Stomach (tissue), 8 donors: ENCODE measurements at regions not wholly inside any gene's neighbourhood (a gene's known extent, or its start where the extent isn't known, plus 50 kb on each side); places are given as distances from the start of the nearest gene placed in this dataset.

Experiments used
- DNase-seq, 2 donors: peaks; one replicate each; pipeline versions ENCODE4 v3.0.0 to v3.0.0-alpha.2; 2013 to 2019
- H3K27ac ChIP-seq, 5 donors: fragments of 200-600 bp in 4 of 5; sonication (generic) in 4 of 5; one replicate each; pipeline ENCODE4 v1.5.1; 2013 to 2019; ENCODE audit warnings: mild to moderate bottlenecking in 1 of 5, moderate library complexity in 1 of 5
- H3K27me3 ChIP-seq, 3 donors: fragments of 200-600 bp; sonication (generic); one replicate each; pipeline ENCODE4 v1.5.1; 2017 to 2019; ENCODE audit warnings: mixed run types in 1 of 3
- H3K36me3 ChIP-seq, 4 donors: fragments of 200-600 bp; sonication (generic); 1 replicate in 3 of 4; 2 replicates in 1 of 4; pipeline ENCODE4 v1.5.1; 2016 to 2019
- H3K4me1 ChIP-seq, 4 donors: fragments of 200-600 bp; sonication (generic); one replicate each; pipeline ENCODE4 v1.5.1; 2016 to 2019
- H3K4me3 ChIP-seq, 4 donors: fragments of 200-600 bp; sonication (generic) in 3 of 4; one replicate each; pipeline ENCODE4 v1.5.1; 2016 to 2019; ENCODE audit warnings: mild to moderate bottlenecking in 1 of 4
- H3K9me3 ChIP-seq, 4 donors: fragments of 200-600 bp; sonication (generic); one replicate each; pipeline ENCODE4 v1.5.1; 2016 to 2019
- EP300 ChIP-seq: sonication (generic); formaldehyde crosslinking; IDR thresholded peaks from one replicate; pipeline ENCODE4 v1.6.1; 2017; ENCODE audit warnings: antibody characterized with exemption
- POLR2A ChIP-seq, 4 donors: fragments of 450-650 bp; IDR thresholded peaks; one replicate each; pipeline ENCODE4 v1.6.1; 2016; ENCODE audit warnings: antibody characterized with exemption in 4 of 4, control low read depth in 2 of 4, mild to moderate bottlenecking in 1 of 4, moderate library complexity in 1 of 4
- POLR2AphosphoS5 ChIP-seq, 3 donors: sonication (generic); formaldehyde crosslinking; IDR thresholded peaks; one replicate each; pipeline ENCODE4 v1.6.1; 2016; ENCODE audit warnings: antibody characterized with exemption in 3 of 3
- WGBS, 5 donors: extraction: QIAGEN DNeasy Blood & Tissue Kit in 3 of 5; methylation state at CpG; one replicate each; pipeline versions ENCODE4 v1.1.5 to v1.1.7; 2013 to 2018; 5-methylcytosine and 5-hydroxymethylcytosine counted together
- intact Hi-C: fragments of 100-400 bp; cut with DNase I; formaldehyde crosslinking; loops from one replicate; pipeline ENCODE4 v1.15.1; 2023; ENCODE audit warnings: low total_unique reads
- TF ChIP-seq, protein P1 (sequence below), 7 experiments: fragments of 450-650 bp in 4 of 7; fragments of 200-600 bp in 3 of 7; sonication (generic) in 3 of 7; IDR thresholded peaks; one replicate each; pipeline ENCODE4 v1.5.1; 2016 to 2019; ENCODE audit warnings: antibody characterized with exemption in 7 of 7, control low read depth in 2 of 7, mild to moderate bottlenecking in 1 of 7
- donor health status: healthy with polysubstance abuse.
- donor health status: Bipolar disorder and iron deficiency.
- donor health status: healthy.

- no peak overlapping the region for H3K27ac ChIP-seq
- no peaks in the 10 kb centered on the region for H3K36me3 ChIP-seq
- H3K4me3 ChIP-seq = no peak overlapping the region
- no peaks in the 10 kb centered on the region for H3K27me3 ChIP-seq
- no peak for DNase-seq
- 91 to 100% (median 97%) methylated on average over 12 of the region's 12 CpGs for WGBS, 5 donors
- intact Hi-C loops = no loop called here
- H3K9me3 ChIP-seq = no peaks in the 10 kb centered on the region
- TF ChIP-seq EP300 = no peak
- TF ChIP-seq POLR2A (IDR thresholded peaks at IDR 0.05) = no peak
- TF ChIP-seq, protein P1, sequence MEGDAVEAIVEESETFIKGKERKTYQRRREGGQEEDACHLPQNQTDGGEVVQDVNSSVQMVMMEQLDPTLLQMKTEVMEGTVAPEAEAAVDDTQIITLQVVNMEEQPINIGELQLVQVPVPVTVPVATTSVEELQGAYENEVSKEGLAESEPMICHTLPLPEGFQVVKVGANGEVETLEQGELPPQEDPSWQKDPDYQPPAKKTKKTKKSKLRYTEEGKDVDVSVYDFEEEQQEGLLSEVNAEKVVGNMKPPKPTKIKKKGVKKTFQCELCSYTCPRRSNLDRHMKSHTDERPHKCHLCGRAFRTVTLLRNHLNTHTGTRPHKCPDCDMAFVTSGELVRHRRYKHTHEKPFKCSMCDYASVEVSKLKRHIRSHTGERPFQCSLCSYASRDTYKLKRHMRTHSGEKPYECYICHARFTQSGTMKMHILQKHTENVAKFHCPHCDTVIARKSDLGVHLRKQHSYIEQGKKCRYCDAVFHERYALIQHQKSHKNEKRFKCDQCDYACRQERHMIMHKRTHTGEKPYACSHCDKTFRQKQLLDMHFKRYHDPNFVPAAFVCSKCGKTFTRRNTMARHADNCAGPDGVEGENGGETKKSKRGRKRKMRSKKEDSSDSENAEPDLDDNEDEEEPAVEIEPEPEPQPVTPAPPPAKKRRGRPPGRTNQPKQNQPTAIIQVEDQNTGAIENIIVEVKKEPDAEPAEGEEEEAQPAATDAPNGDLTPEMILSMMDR (IDR thresholded peaks at IDR 0.05) = no peak
- no peak for TF ChIP-seq POLR2AphosphoS5 (IDR thresholded peaks at IDR 0.05)
- peaks cover 0 to 31% (median 6%) of the 10 kb centered on the region in 4 donors for H3K4me1 ChIP-seq
Measured at GRCh38 chr2:160649698-160650097, 156.1 kb upstream of the RBMS1 start.

DNA sequence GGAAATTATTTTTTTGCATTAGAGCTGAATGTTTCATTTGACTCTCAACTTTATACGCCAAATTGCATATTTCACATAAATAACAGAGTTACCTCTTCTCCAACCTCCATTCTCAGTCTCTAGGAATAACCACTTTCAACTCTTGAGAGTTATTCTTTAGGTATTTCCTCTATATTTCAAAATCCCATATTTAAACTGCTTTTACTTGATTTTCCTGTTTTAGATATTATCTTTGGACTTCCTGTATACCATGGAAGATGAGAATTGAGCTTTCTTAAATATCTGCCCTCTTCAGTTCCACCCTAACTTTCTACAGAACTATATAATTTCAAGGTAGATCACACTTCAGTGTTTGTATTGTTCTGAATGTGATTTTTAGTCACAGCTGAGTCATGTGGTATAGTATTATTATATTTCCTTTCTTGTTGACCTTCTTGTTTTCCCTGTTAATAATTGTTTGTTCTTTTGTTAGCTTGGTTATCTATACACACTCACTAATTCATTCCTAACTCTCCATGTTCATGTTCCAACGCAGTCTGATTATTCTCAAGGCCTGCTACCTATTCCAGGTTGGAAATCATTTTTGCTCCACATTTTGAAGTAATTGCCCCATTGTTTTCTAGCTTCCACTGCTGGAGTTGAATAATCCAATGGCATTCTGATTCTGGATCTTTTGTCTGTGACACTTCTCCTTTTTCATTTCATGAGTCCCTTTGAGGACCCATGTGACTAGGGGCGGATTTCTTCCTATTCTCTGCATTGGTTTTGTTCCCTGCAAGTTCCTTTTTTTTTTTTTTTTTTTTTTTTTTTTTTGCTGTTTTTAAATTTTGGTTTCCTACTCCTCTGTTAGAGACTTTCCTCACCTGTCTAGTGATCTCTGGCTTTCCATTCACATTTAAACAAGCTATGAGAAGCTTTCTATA is 156.8 kb upstream of the RBMS1 start:
- no peaks in the 10 kb centered on the region for H3K27me3 ChIP-seq
- H3K4me1 ChIP-seq = peaks cover 0 to 31% (median 6%) of the 10 kb centered on the region in 4 donors
- TF ChIP-seq POLR2A (IDR thresholded peaks at IDR 0.05) = no peak
- no peak for TF ChIP-seq EP300
- TF ChIP-seq POLR2AphosphoS5 (IDR thresholded peaks at IDR 0.05) = no peak
- TF ChIP-seq, protein P1 (IDR thresholded peaks at IDR 0.05) = no peak
- no peaks in the 10 kb centered on the region for H3K36me3 ChIP-seq
- 43 to 54% (median 47%) methylated on average over 3 of the region's 3 CpGs for WGBS, 5 donors
- intact Hi-C loops = no loop called here
- no peaks in the 10 kb centered on the region for H3K9me3 ChIP-seq
- no peak overlapping the region for H3K4me3 ChIP-seq
- no peak for DNase-seq
- H3K27ac ChIP-seq = no peak overlapping the region

- peaks cover 0 to 31% (median 6%) of the 10 kb centered on the region in 4 donors for H3K4me1 ChIP-seq
- TF ChIP-seq POLR2AphosphoS5 (IDR thresholded peaks at IDR 0.05) (no peak), POLR2A (IDR thresholded peaks at IDR 0.05) (no peak), EP300 (no peak)
- TF ChIP-seq, protein P1 (IDR thresholded peaks at IDR 0.05) = no peak
- no peak overlapping the region for H3K4me3 ChIP-seq
- intact Hi-C loops = no loop called here
- H3K9me3 ChIP-seq = no peaks in the 10 kb centered on the region
- DNase-seq = no peak
- no peaks in the 10 kb centered on the region for H3K27me3 ChIP-seq
- 78 to 86% (median 82%) methylated on average over 4 of the region's 4 CpGs for WGBS, 5 donors
- no peak overlapping the region for H3K27ac ChIP-seq
- no peaks in the 10 kb centered on the region for H3K36me3 ChIP-seq
Measured at GRCh38 chr2:160651416-160652200, 158.0 kb upstream of the RBMS1 start.

GRCh38 chr2:160652236-160652635 is 158.6 kb upstream of the RBMS1 start:
- Histone ChIP-seq H3K27me3 (no peaks in the 10 kb centered on the region), H3K36me3 (no peaks in the 10 kb centered on the region), H3K4me1 (peaks cover 0 to 25% (median 2%) of the 10 kb centered on the region in 4 donors), H3K9me3 (no peaks in the 10 kb centered on the region), H3K4me3 (no peak overlapping the region), H3K27ac (no peak overlapping the region)
- intact Hi-C loops = no loop called here
- WGBS, 5 donors = 61 to 79% (median 64%) methylated on average over 5 of the region's 5 CpGs
- TF ChIP-seq POLR2A (IDR thresholded peaks at IDR 0.05) (no peak), POLR2AphosphoS5 (IDR thresholded peaks at IDR 0.05) (no peak), EP300 (no peak)
- TF ChIP-seq, protein P1 (IDR thresholded peaks at IDR 0.05) = no peak
- DNase-seq = peak in 1 of 2 donors; percentile 62
